H1 (cell line): ENCODE measurements at regions not wholly inside any gene's neighbourhood (a gene's known extent, or its start where the extent isn't known, plus 50 kb on each side); places are given as distances from the start of the nearest gene placed in this dataset.

Experiments
- JUN ChIP-seq: IDR thresholded peaks from 2 replicates; pipeline ENCODE4 v1.6.1; 2011; ENCODE audit warnings: low read depth, mild to moderate bottlenecking, improper control_type of control experiment, low read length
- RNF2 ChIP-seq: fragments of 200-900, 300-1000 bp; sonication (generic); IDR thresholded peaks from 2 replicates; pipeline ENCODE4 v1.7.1; 2016; ENCODE audit warnings: borderline replicate concordance, low read depth, mild to moderate bottlenecking, antibody characterized with exemption, low read length; ENCODE audit not compliant: poor library complexity, severe bottlenecking; ENCODE audit errors: missing control alignments
- SP1 ChIP-seq: IDR thresholded peaks from 2 replicates; pipeline ENCODE4 v1.6.1; 2011; ENCODE audit warnings: low read depth, low read length

GRCh38 chr1:29452463-29453230, 216.3 kb downstream of the PTPRU start (continued):
- TF ChIP-seq RNF2 (no peak), SP1 (no peak), JUN (no peak)
